Cardiac muscle cell (in vitro differentiated cells and primary cell): ENCODE measurements at regions not wholly inside any gene's neighbourhood (a gene's known extent, or its start where the extent isn't known, plus 50 kb on each side); places are given as distances from the start of the nearest gene placed in this dataset.

Source experiments
- DNase-seq, 2 donors: peaks; one replicate each; pipeline versions ENCODE4 v3.0.0 to v3.0.0-alpha.2; 2010 to 2017; ENCODE audit warnings: low read depth in 1 of 2, low spot score in 1 of 2
- H3K27ac ChIP-seq: fragments of 200-600 bp; sonication (generic); 2 replicates; pipeline ENCODE4 v1.5.1; 2016
- H3K27me3 ChIP-seq: fragments of 200-600 bp; sonication (generic); 2 replicates; pipeline ENCODE4 v1.6.0; 2016; ENCODE audit warnings: control low read depth
- H3K36me3 ChIP-seq: fragments of 200-600 bp; sonication (generic); 2 replicates; pipeline ENCODE4 v1.5.1; 2016; ENCODE audit warnings: control low read depth
- H3K4me1 ChIP-seq: fragments of 200-600 bp; sonication (generic); 2 replicates; pipeline ENCODE4 v1.8.1; 2017; ENCODE audit warnings: low read depth, mild to moderate bottlenecking, mixed run types
- H3K4me3 ChIP-seq: fragments of 200-600 bp; sonication (generic); 2 replicates; pipeline ENCODE4 v1.5.1; 2016; ENCODE audit warnings: mild to moderate bottlenecking
- H3K9me3 ChIP-seq: fragments of 200-600 bp; sonication (generic); 2 replicates; pipeline ENCODE4 v1.5.1; 2017; ENCODE audit warnings: low read depth, mild to moderate bottlenecking, control low read depth
- CTCF ChIP-seq: IDR thresholded peaks from 2 replicates; pipeline ENCODE4 v1.5.1; 2012; ENCODE audit warnings: low read depth, mild to moderate bottlenecking, low read length

- Histone ChIP-seq H3K27me3 (no peaks in the 10 kb centered on the region), H3K27ac (no peak overlapping the region), H3K36me3 (no peaks in the 10 kb centered on the region), H3K4me3 (no peak overlapping the region), H3K4me1 (no peaks in the 10 kb centered on the region), H3K9me3 (no peaks in the 10 kb centered on the region)
- no peak for TF ChIP-seq CTCF
- no peak for DNase-seq
Measured at GRCh38 chr12:94766397-94766796, 116.0 kb upstream of the TMCC3 start.

- DNase-seq = no peak
- H3K36me3 ChIP-seq = no peaks in the 10 kb centered on the region
- H3K27me3 ChIP-seq = no peaks in the 10 kb centered on the region
- H3K9me3 ChIP-seq = no peaks in the 10 kb centered on the region
- H3K27ac ChIP-seq = no peak overlapping the region
- no peak for TF ChIP-seq CTCF
- no peaks in the 10 kb centered on the region for H3K4me1 ChIP-seq
- no peak overlapping the region for H3K4me3 ChIP-seq
Measured at GRCh38 chr12:94763462-94763861, 113.1 kb upstream of the TMCC3 start.

- Histone ChIP-seq H3K9me3 (no peaks in the 10 kb centered on the region), H3K4me3 (no peak overlapping the region), H3K4me1 (no peaks in the 10 kb centered on the region), H3K27ac (no peak overlapping the region), H3K27me3 (no peaks in the 10 kb centered on the region), H3K36me3 (no peaks in the 10 kb centered on the region)
- DNase-seq = no peak
- TF ChIP-seq CTCF = no peak
Measured at GRCh38 chr12:94762943-94763342, 112.6 kb upstream of the TMCC3 start.

GRCh38 chr12:94762259-94762942, 112.0 kb upstream of the TMCC3 start:
- Histone ChIP-seq H3K27ac (no peak overlapping the region), H3K27me3 (no peaks in the 10 kb centered on the region), H3K9me3 (no peaks in the 10 kb centered on the region), H3K4me1 (no peaks in the 10 kb centered on the region), H3K4me3 (no peak overlapping the region), H3K36me3 (no peaks in the 10 kb centered on the region)
- no peak for DNase-seq
- no peak for TF ChIP-seq CTCF

GRCh38 chr12:94761559-94761958, 111.2 kb upstream of the TMCC3 start:
- no peaks in the 10 kb centered on the region for H3K27me3 ChIP-seq
- H3K9me3 ChIP-seq = no peaks in the 10 kb centered on the region
- H3K36me3 ChIP-seq = no peaks in the 10 kb centered on the region
- H3K27ac ChIP-seq = no peak overlapping the region
- peak in 1 of 2 donors; percentile 92 for DNase-seq
- no peak for TF ChIP-seq CTCF
- no peak overlapping the region for H3K4me3 ChIP-seq
- no peaks in the 10 kb centered on the region for H3K4me1 ChIP-seq

GRCh38 chr12:94760786-94761185, 110.4 kb upstream of the TMCC3 start:
- peak in 1 of 2 donors; percentile 70 for DNase-seq
- no peaks in the 10 kb centered on the region for H3K27me3 ChIP-seq
- no peak overlapping the region for H3K27ac ChIP-seq

More at GRCh38 chr12:94760786-94761185, 110.4 kb upstream of the TMCC3 start:
- TF ChIP-seq CTCF = no peak
- Histone ChIP-seq H3K4me3 (no peak overlapping the region), H3K9me3 (no peaks in the 10 kb centered on the region), H3K4me1 (no peaks in the 10 kb centered on the region), H3K36me3 (no peaks in the 10 kb centered on the region)
